ENCODE measurements at regions not wholly inside any gene's neighbourhood (a gene's known extent, or its start where the extent isn't known, plus 50 kb on each side); places are given as distances from the start of the nearest gene placed in this dataset.

DNA sequence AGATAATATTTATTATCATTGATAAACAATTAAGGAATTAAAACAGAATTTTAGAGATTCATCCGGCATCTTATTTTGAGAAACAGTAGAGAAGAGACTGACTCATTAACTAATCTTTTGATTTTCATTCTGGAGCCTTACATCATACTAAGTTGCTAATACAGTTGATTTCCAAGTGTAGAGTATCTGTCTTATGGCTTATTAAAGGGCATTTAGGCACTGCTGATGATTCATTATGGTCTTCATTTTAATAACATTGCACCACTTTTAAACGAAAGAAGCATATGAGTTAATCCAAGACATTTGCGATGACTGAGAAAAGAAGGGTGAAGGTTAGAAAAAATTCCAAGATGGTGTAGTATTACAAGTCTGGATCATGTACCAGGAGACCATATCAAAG lies 186.0 kb upstream of the CACNA2D1 start:
- CTCF ChIA-PET, result no interaction called here
- no peak for ATAC-seq

GRCh38 chr7:82625377-82625776 lies 181.8 kb upstream of the CACNA2D1 start:
- CTCF ChIA-PET, result interaction anchor here (1.3 kb wide), 1 partner anchor 98 kb away, joined by 3 read pairs; no protein-coding TSS in a partner anchor
- Mint-ChIP-seq H3K27ac (no peak overlapping the region), H3K36me3 (no peaks in the 10 kb centered on the region), H3K9me3 (peaks cover 12% of the 10 kb centered on the region), H3K4me3 (no peak overlapping the region), H3K4me1 (no peaks in the 10 kb centered on the region), H3K27me3 (ENCODE audit: low read depth) (no peaks in the 10 kb centered on the region)
- DNase-seq (ENCODE audit: low spot score) (no peak), ATAC-seq (no peak)
- POLR2A ChIA-PET, result no interaction called here
- TF ChIP-seq ZBTB21 (CRISPR knock-in tag; IDR thresholded peaks at IDR 0.05; ENCODE audit: borderline replicate concordance) (no peak), MXD4 (CRISPR knock-in tag; IDR thresholded peaks at IDR 0.05; ENCODE audit: borderline replicate concordance) (no peak), JAZF1 (CRISPR knock-in tag; IDR thresholded peaks at IDR 0.05) (no peak), TEAD1 (CRISPR knock-in tag; IDR thresholded peaks at IDR 0.05) (no peak), FOXP1 (CRISPR knock-in tag; IDR thresholded peaks at IDR 0.05; ENCODE audit: borderline replicate concordance) (no peak), ZNF512 (CRISPR knock-in tag; IDR thresholded peaks at IDR 0.05; ENCODE audit: borderline replicate concordance) (no peak), ZNF416 (CRISPR knock-in tag; IDR thresholded peaks at IDR 0.05) (no peak), ATF3 (CRISPR knock-in tag; conservative IDR thresholded peaks at IDR 0.05) (no peak), SMAD4 (CRISPR knock-in tag; IDR thresholded peaks at IDR 0.05) (no peak), FOXJ3 (CRISPR knock-in tag; IDR thresholded peaks at IDR 0.05; ENCODE audit: borderline replicate concordance) (no peak), NFATC4 (CRISPR knock-in tag; IDR thresholded peaks at IDR 0.05) (no peak)
- TF ChIP-seq, protein P1, sequence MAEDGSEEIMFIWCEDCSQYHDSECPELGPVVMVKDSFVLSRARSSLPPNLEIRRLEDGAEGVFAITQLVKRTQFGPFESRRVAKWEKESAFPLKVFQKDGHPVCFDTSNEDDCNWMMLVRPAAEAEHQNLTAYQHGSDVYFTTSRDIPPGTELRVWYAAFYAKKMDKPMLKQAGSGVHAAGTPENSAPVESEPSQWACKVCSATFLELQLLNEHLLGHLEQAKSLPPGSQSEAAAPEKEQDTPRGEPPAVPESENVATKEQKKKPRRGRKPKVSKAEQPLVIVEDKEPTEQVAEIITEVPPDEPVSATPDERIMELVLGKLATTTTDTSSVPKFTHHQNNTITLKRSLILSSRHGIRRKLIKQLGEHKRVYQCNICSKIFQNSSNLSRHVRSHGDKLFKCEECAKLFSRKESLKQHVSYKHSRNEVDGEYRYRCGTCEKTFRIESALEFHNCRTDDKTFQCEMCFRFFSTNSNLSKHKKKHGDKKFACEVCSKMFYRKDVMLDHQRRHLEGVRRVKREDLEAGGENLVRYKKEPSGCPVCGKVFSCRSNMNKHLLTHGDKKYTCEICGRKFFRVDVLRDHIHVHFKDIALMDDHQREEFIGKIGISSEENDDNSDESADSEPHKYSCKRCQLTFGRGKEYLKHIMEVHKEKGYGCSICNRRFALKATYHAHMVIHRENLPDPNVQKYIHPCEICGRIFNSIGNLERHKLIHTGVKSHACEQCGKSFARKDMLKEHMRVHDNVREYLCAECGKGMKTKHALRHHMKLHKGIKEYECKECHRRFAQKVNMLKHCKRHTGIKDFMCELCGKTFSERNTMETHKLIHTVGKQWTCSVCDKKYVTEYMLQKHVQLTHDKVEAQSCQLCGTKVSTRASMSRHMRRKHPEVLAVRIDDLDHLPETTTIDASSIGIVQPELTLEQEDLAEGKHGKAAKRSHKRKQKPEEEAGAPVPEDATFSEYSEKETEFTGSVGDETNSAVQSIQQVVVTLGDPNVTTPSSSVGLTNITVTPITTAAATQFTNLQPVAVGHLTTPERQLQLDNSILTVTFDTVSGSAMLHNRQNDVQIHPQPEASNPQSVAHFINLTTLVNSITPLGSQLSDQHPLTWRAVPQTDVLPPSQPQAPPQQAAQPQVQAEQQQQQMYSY (CRISPR knock-in tag; IDR thresholded peaks at IDR 0.05), result no peak
- TF ChIP-seq, protein P2, sequence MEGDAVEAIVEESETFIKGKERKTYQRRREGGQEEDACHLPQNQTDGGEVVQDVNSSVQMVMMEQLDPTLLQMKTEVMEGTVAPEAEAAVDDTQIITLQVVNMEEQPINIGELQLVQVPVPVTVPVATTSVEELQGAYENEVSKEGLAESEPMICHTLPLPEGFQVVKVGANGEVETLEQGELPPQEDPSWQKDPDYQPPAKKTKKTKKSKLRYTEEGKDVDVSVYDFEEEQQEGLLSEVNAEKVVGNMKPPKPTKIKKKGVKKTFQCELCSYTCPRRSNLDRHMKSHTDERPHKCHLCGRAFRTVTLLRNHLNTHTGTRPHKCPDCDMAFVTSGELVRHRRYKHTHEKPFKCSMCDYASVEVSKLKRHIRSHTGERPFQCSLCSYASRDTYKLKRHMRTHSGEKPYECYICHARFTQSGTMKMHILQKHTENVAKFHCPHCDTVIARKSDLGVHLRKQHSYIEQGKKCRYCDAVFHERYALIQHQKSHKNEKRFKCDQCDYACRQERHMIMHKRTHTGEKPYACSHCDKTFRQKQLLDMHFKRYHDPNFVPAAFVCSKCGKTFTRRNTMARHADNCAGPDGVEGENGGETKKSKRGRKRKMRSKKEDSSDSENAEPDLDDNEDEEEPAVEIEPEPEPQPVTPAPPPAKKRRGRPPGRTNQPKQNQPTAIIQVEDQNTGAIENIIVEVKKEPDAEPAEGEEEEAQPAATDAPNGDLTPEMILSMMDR (IDR thresholded peaks at IDR 0.05), result no peak

More for the DNA sequence above, 186.0 kb upstream of the CACNA2D1 start:
- Mint-ChIP-seq H3K27ac (no peak overlapping the region), H3K4me3 (no peak overlapping the region), H3K27me3 (ENCODE audit: low read depth) (no peaks in the 10 kb centered on the region), H3K9me3 (no peaks in the 10 kb centered on the region), H3K36me3 (no peaks in the 10 kb centered on the region), H3K4me1 (no peaks in the 10 kb centered on the region)
- DNase-seq (ENCODE audit: low spot score), result no peak
- POLR2A ChIA-PET, result no interaction called here
- TF ChIP-seq, protein P3, sequence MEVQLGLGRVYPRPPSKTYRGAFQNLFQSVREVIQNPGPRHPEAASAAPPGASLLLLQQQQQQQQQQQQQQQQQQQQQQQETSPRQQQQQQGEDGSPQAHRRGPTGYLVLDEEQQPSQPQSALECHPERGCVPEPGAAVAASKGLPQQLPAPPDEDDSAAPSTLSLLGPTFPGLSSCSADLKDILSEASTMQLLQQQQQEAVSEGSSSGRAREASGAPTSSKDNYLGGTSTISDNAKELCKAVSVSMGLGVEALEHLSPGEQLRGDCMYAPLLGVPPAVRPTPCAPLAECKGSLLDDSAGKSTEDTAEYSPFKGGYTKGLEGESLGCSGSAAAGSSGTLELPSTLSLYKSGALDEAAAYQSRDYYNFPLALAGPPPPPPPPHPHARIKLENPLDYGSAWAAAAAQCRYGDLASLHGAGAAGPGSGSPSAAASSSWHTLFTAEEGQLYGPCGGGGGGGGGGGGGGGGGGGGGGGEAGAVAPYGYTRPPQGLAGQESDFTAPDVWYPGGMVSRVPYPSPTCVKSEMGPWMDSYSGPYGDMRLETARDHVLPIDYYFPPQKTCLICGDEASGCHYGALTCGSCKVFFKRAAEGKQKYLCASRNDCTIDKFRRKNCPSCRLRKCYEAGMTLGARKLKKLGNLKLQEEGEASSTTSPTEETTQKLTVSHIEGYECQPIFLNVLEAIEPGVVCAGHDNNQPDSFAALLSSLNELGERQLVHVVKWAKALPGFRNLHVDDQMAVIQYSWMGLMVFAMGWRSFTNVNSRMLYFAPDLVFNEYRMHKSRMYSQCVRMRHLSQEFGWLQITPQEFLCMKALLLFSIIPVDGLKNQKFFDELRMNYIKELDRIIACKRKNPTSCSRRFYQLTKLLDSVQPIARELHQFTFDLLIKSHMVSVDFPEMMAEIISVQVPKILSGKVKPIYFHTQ (CRISPR knock-in tag; IDR thresholded peaks at IDR 0.05), result no peak
- no peak for TF ChIP-seq OVOL2 (CRISPR knock-in tag; IDR thresholded peaks at IDR 0.05; ENCODE audit: borderline replicate concordance)
- no peak for TF ChIP-seq GABPB1 (CRISPR knock-in tag; IDR thresholded peaks at IDR 0.05)
- TF ChIP-seq CBFB (CRISPR knock-in tag; IDR thresholded peaks at IDR 0.05; ENCODE audit: low read depth), result no peak
- TF ChIP-seq CDX4 (CRISPR knock-in tag; IDR thresholded peaks at IDR 0.05; ENCODE audit: borderline replicate concordance), result no peak
- TF ChIP-seq, protein P1 (CRISPR knock-in tag; IDR thresholded peaks at IDR 0.05), result no peak
- no peak for TF ChIP-seq ESRRA (CRISPR knock-in tag; IDR thresholded peaks at IDR 0.05; ENCODE audit: borderline replicate concordance)
